OCI-LY7 (cell line): ENCODE measurements at regions not wholly inside any gene's neighbourhood (a gene's known extent, or its start where the extent isn't known, plus 50 kb on each side); places are given as distances from the start of the nearest gene placed in this dataset.

Experiments
- BruUV-seq: library from RNA; stranded (reverse); fragments of 400-500 nt; replicated peaks from 2 replicates; lab custom pipeline; 2021; lab: Mats Ljungman, UMichigan
- CTCF ChIA-PET: fragments of 300-600 bp; sonication (Branson Sonifier 250); formaldehyde crosslinking; loops from one replicate; lab custom pipeline; 2022; ENCODE audit warnings: antibody characterized with exemption; ENCODE audit not compliant: unreplicated experiment; lab: Charles Lee
- POLR2A ChIA-PET: fragments of 300-600 bp; sonication (Branson Sonifier 250); formaldehyde crosslinking; loops from one replicate; lab custom pipeline; 2022; ENCODE audit warnings: antibody characterized with exemption; lab: Charles Lee
- DNase-seq: peaks from one replicate; pipeline ENCODE4 v3.0.0-alpha.2; 2015; ENCODE audit warnings: low spot score
- H2AFZ ChIP-seq: fragments of 200-600 bp; sonication (generic), shearing (Covaris generic); 2 replicates; pipeline ENCODE4 v1.6.1; 2014; ENCODE audit warnings: mild to moderate bottlenecking, antibody characterized with exemption, low read length, moderate library complexity
- H3K27ac ChIP-seq: fragments of 200-600 bp; sonication (generic); 2 replicates; pipeline ENCODE4 v1.5.1; 2014; ENCODE audit warnings: mixed run types, low read depth, mild to moderate bottlenecking, moderate library complexity, low read length, inconsistent platforms; ENCODE audit not compliant: poor library complexity, severe bottlenecking
- H3K36me3 ChIP-seq: fragments of 200-600 bp; sonication (generic); 2 replicates; pipeline ENCODE4 v1.6.1; 2014; ENCODE audit warnings: mild to moderate bottlenecking, antibody characterized with exemption, low read length, moderate library complexity, mixed read lengths; ENCODE audit not compliant: insufficient read depth
- H3K4me1 ChIP-seq: fragments of 200-600 bp; sonication (generic); 2 replicates; pipeline ENCODE4 v1.5.1; 2014; ENCODE audit warnings: mild to moderate bottlenecking, low read length; ENCODE audit not compliant: insufficient read depth, poor library complexity, severe bottlenecking
- H3K4me2 ChIP-seq: fragments of 200-600 bp; sonication (generic); 2 replicates; pipeline ENCODE4 v1.6.1; 2014; ENCODE audit warnings: mild to moderate bottlenecking, low read length
- H3K4me3 ChIP-seq: fragments of 200-600 bp; sonication (generic); 2 replicates; pipeline ENCODE4 v1.5.1; 2014; ENCODE audit warnings: mild to moderate bottlenecking, low read depth, low read length; ENCODE audit not compliant: poor library complexity, severe bottlenecking
- H3K79me2 ChIP-seq: fragments of 200-600 bp; sonication (generic); 2 replicates; pipeline ENCODE4 v1.6.1; 2016; ENCODE audit warnings: low read depth, mild to moderate bottlenecking, low read length, moderate library complexity, mixed read lengths; ENCODE audit not compliant: insufficient read depth
- H3K9me2 ChIP-seq: fragments of 200-600 bp; sonication (generic); 2 replicates; pipeline ENCODE4 v1.6.1; 2016; ENCODE audit warnings: mild to moderate bottlenecking, low read length, mixed read lengths; ENCODE audit not compliant: insufficient read depth
- H3K9me3 ChIP-seq: fragments of 200-600 bp; sonication (generic); 2 replicates; pipeline ENCODE4 v1.6.1; 2014; ENCODE audit warnings: mild to moderate bottlenecking, mixed run types, low read length, mixed read lengths
- H4K20me1 ChIP-seq: fragments of 200-600 bp; sonication (generic); 2 replicates; pipeline ENCODE4 v1.6.1; 2014; ENCODE audit warnings: mild to moderate bottlenecking, antibody characterized with exemption, low read length, moderate library complexity, mixed read lengths; ENCODE audit not compliant: insufficient read depth
- CTCF ChIP-seq: fragments of 200-600 bp; sonication (generic); conservative IDR thresholded peaks from 2 replicates; pipeline ENCODE4 v1.5.1; 2014; ENCODE audit warnings: mild to moderate bottlenecking, antibody characterized with exemption, low read length, moderate library complexity, mixed read lengths
- EZH2phosphoT487 ChIP-seq: fragments of 200-600 bp; sonication (generic); IDR thresholded peaks from 2 replicates; pipeline ENCODE4 v1.6.1; 2018; ENCODE audit warnings: low read depth, borderline replicate concordance, mild to moderate bottlenecking, mixed run types, antibody characterized with exemption, low read length, moderate library complexity, mixed read lengths
- intact Hi-C: fragments of 100-400 bp; cut with micrococcal nuclease; formaldehyde crosslinking; loops from one replicate; pipeline ENCODE4 v1.10.0; 2022; ENCODE audit not compliant: unreplicated experiment

GRCh38 chr9:91043056-91043810, 241.6 kb downstream of the SYK start:
- Histone ChIP-seq H3K36me3 (no peaks in the 10 kb centered on the region), H3K4me3 (no peak overlapping the region), H3K9me2 (no peaks in the 10 kb centered on the region), H4K20me1 (no peaks in the 10 kb centered on the region), H3K9me3 (no peaks in the 10 kb centered on the region), H3K4me2 (no peak overlapping the region), H3K79me2 (no peaks in the 10 kb centered on the region), H3K27ac (no peak overlapping the region), H2AFZ (no peak overlapping the region), H3K4me1 (no peaks in the 10 kb centered on the region)
- ChIA-PET POLR2A (interaction anchor here (1.3 kb wide), 1 partner anchor 8 kb away, joined by 4 read pairs; no protein-coding TSS in a partner anchor), CTCF (no interaction called here)
- BruUV-seq: no TSS peak
- intact Hi-C loops: no loop called here
- TF ChIP-seq EZH2phosphoT487 (no peak), CTCF (no peak)
- no peak for DNase-seq

- intact Hi-C loops: no loop called here
- CTCF ChIA-PET: no interaction called here
- Histone ChIP-seq H3K4me3 (no peak overlapping the region), H3K9me2 (no peaks in the 10 kb centered on the region), H3K27ac (no peak overlapping the region), H4K20me1 (no peaks in the 10 kb centered on the region), H3K36me3 (no peaks in the 10 kb centered on the region), H3K4me1 (no peaks in the 10 kb centered on the region), H3K4me2 (no peak overlapping the region), H2AFZ (no peak overlapping the region), H3K9me3 (no peaks in the 10 kb centered on the region), H3K79me2 (no peaks in the 10 kb centered on the region)
- POLR2A ChIA-PET: no interaction called here
- BruUV-seq: no TSS peak
- TF ChIP-seq CTCF: no peak
- DNase-seq: no peak
These were observed 242.2 kb downstream of the SYK start for GRCh38 chr9:91043811-91044175.

- no TSS peak for BruUV-seq
- no peaks in the 10 kb centered on the region for H3K4me1 ChIP-seq
These were observed 242.7 kb downstream of the SYK start for GRCh38 chr9:91044354-91044753.

More at GRCh38 chr9:91044354-91044753, 242.7 kb downstream of the SYK start:
- no peak for DNase-seq
- H3K4me3 ChIP-seq: no peak overlapping the region
- no peaks in the 10 kb centered on the region for H4K20me1 ChIP-seq
- H3K4me2 ChIP-seq: no peak overlapping the region
- TF ChIP-seq EZH2phosphoT487 (no peak), CTCF (no peak)
- no peaks in the 10 kb centered on the region for H3K9me2 ChIP-seq
- H3K9me3 ChIP-seq: no peaks in the 10 kb centered on the region
- H3K79me2 ChIP-seq: no peaks in the 10 kb centered on the region
- H3K27ac ChIP-seq: no peak overlapping the region
- intact Hi-C loops: no loop called here
- no peak overlapping the region for H2AFZ ChIP-seq
- POLR2A ChIA-PET: no interaction called here
- CTCF ChIA-PET: no interaction called here
- H3K36me3 ChIP-seq: no peaks in the 10 kb centered on the region
